ENCODE measurements at regions not wholly inside any gene's neighbourhood (a gene's known extent, or its start where the extent isn't known, plus 50 kb on each side); places are given as distances from the start of the nearest gene placed in this dataset.

DNA sequence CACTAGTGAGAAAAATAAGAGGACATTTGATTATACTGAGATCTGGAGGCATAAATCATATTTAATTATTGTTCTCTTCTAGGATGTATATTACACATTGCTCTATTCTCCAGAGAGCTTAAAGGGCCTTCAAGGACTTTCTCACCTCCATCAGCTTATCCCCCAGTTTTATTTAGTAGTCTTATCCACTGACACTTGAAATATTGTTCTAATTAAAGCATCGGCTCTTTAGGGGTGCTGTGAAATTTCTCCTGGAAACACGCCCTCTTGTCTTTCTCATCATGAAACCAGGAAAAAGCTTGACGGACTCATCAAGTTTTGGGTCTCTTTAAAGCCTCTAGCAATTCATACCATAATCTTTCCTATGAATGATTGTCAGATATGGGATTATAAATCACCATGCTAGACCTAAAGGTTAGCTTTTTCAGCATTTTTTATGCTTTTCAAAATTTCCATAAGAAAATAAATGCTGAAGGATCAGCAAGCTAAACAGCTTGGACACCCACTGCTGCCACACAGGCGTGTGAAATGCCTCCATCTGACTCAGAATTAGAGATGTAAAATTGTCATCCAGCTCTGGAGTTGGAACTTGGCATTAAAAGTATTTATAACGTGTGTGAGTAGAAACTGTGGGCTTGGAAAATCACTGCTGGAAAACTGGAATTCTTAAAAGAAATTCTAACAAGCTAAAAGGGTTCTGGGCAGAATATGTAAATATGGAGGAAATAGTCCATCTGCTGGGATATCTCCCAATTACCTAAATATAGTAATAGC is 216.3 kb downstream of the CHRM2 start:
- CTCF ChIA-PET = interaction anchor here (1.2 to 1.3 kb wide), 2 partner anchors 9 to 210 kb away, joined by 3 to 5 read pairs; no protein-coding TSS in a partner anchor
- Histone ChIP-seq H3K4me2 (ENCODE audit: insufficient read depth, low read length) (no peak overlapping the region), H3K27me3 (ENCODE audit: control insufficient read depth in 2 of 2, insufficient read depth in 2 of 2, low read length in 2 of 2) (no peaks in the 10 kb centered on the region), H3K4me1 (ENCODE audit: control insufficient read depth, extremely low read depth, insufficient read depth, low read length) (no peaks in the 10 kb centered on the region), H3K9ac (replicated peaks; ENCODE audit: extremely low read depth, insufficient read depth, low read length) (no peak overlapping the region), H3K4me3 (replicated peaks in 1 of 3; ENCODE audit: insufficient read depth in 1 of 3, low read depth in 1 of 3, low read length in 3 of 3) (no peak overlapping the region), H2AFZ (ENCODE audit: low read depth, low read length) (no peak overlapping the region), H3K9me1 (replicated peaks; ENCODE audit: control insufficient read depth, extremely low read depth, insufficient read depth, low read length) (no peaks in the 10 kb centered on the region), H4K20me1 (replicated peaks; ENCODE audit: control insufficient read depth, extremely low read depth, insufficient read depth, low read length) (no peaks in the 10 kb centered on the region), H3K79me2 (ENCODE audit: control insufficient read depth, insufficient read depth, low read length) (no peaks in the 10 kb centered on the region), H3K9me3 (replicated peaks; ENCODE audit: control insufficient read depth, insufficient read depth, low read length) (no peaks in the 10 kb centered on the region), H3K36me3 (ENCODE audit: control insufficient read depth in 2 of 2, extremely low read depth in 1 of 2, insufficient read depth in 2 of 2, low read length in 2 of 2) (no peaks in the 10 kb centered on the region), H3K27ac (ENCODE audit: insufficient read depth, low read depth, low read length) (no peak overlapping the region)
- intact Hi-C loops (cut with micrococcal nuclease) = no loop called here
- dilution Hi-C loops (cut with MboI; ENCODE audit: extremely low pct_ligation_motif_present, low sequenced_read_pairs) = no loop called here
- TF ChIP-seq MYC (IDR thresholded peaks at IDR 0.05; ENCODE audit: low read depth, low read length) = no peak
- no peak for TF ChIP-seq EZH2 (IDR thresholded peaks at IDR 0.05; ENCODE audit: borderline replicate concordance, low read depth, low read length, severe bottlenecking)
- TF ChIP-seq POLR2A (IDR thresholded peaks at IDR 0.05; ENCODE audit: low read depth, low read length) = no peak
- TF ChIP-seq, protein P1, sequence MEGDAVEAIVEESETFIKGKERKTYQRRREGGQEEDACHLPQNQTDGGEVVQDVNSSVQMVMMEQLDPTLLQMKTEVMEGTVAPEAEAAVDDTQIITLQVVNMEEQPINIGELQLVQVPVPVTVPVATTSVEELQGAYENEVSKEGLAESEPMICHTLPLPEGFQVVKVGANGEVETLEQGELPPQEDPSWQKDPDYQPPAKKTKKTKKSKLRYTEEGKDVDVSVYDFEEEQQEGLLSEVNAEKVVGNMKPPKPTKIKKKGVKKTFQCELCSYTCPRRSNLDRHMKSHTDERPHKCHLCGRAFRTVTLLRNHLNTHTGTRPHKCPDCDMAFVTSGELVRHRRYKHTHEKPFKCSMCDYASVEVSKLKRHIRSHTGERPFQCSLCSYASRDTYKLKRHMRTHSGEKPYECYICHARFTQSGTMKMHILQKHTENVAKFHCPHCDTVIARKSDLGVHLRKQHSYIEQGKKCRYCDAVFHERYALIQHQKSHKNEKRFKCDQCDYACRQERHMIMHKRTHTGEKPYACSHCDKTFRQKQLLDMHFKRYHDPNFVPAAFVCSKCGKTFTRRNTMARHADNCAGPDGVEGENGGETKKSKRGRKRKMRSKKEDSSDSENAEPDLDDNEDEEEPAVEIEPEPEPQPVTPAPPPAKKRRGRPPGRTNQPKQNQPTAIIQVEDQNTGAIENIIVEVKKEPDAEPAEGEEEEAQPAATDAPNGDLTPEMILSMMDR (IDR thresholded peaks at IDR 0.05; ENCODE audit: extremely low read depth in 1 of 2, insufficient read depth in 1 of 2, low read depth in 1 of 2, low read length in 2 of 2) = no peak
- TF ChIP-seq FOS (IDR thresholded peaks at IDR 0.05; ENCODE audit: borderline replicate concordance, insufficient read depth, low read length) = no peak
- no peak for TF ChIP-seq GATA2 (IDR thresholded peaks at IDR 0.05; ENCODE audit: insufficient read depth, insufficient read length, low read depth, low read length)
- TF ChIP-seq JUN (IDR thresholded peaks at IDR 0.05; ENCODE audit: borderline replicate concordance, insufficient read depth, insufficient read length, low read depth) = no peak
- TF ChIP-seq, protein P2, sequence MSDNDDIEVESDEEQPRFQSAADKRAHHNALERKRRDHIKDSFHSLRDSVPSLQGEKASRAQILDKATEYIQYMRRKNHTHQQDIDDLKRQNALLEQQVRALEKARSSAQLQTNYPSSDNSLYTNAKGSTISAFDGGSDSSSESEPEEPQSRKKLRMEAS (IDR thresholded peaks at IDR 0.05; ENCODE audit: insufficient read depth, insufficient read length) = no peak
- no peak for TF ChIP-seq POLR2AphosphoS5 (IDR thresholded peaks at IDR 0.05; ENCODE audit: insufficient read depth, low read depth, low read length)
- DNase-seq (ENCODE audit: low read depth, low spot score) (no peak), FAIRE-seq (no peak)
- POLR2A ChIA-PET = no interaction called here
- BruUV-seq (replicated peaks) = no TSS peak
